ENCODE measurements at regions not wholly inside any gene's neighbourhood (a gene's known extent, or its start where the extent isn't known, plus 50 kb on each side); places are given as distances from the start of the nearest gene placed in this dataset.
"Not testable (repeated sequence)": the region's sequence is repeated elsewhere in the genome, so short reads cannot be mapped to it uniquely, and the experiment has no call there.

- DNase-seq = no peak
Observed at GRCh38 chr11:45754741-45755140, 50.2 kb upstream of the SLC35C1 start.

GRCh38 chr11:45754261-45754709, 50.7 kb upstream of the SLC35C1 start:
- no peak for DNase-seq

GRCh38 chr11:45752106-45752505, 52.8 kb upstream of the SLC35C1 start:
- DNase-seq = no peak

GRCh38 chr11:45751430-45751829, 53.5 kb upstream of the SLC35C1 start:
- DNase-seq = no peak

GRCh38 chr11:45750439-45750838, 54.5 kb upstream of the SLC35C1 start:
- no peak for DNase-seq

GRCh38 chr11:45748801-45749200, 56.1 kb upstream of the SLC35C1 start:
- DNase-seq = no peak

- DNase-seq = no peak
Observed at GRCh38 chr11:45745065-45745811, 59.7 kb upstream of the SLC35C1 start.

GRCh38 chr11:45743556-45744468, 61.1 kb upstream of the SLC35C1 start:
- DNase-seq = no peak

GRCh38 chr11:45741582-45741981, 63.4 kb upstream of the SLC35C1 start:
- no peak for DNase-seq

- no peak for DNase-seq
Observed at GRCh38 chr11:45741032-45741431, 63.9 kb upstream of the SLC35C1 start.

- no peak for DNase-seq
Observed at GRCh38 chr11:45739866-45740265, 65.1 kb upstream of the SLC35C1 start.

GRCh38 chr11:45739071-45739470, 65.9 kb upstream of the SLC35C1 start:
- DNase-seq = not testable (repeated sequence)

GRCh38 chr11:45738194-45738593, 66.8 kb upstream of the SLC35C1 start:
- not testable (repeated sequence) for DNase-seq

GRCh38 chr11:45737056-45737455, 67.9 kb upstream of the SLC35C1 start:
- DNase-seq = no peak

- no peak for DNase-seq
Observed at GRCh38 chr11:45736424-45736823, 68.5 kb upstream of the SLC35C1 start.

GRCh38 chr11:45733176-45733575, 67.8 kb upstream of the CHST1 start:
- DNase-seq = no peak

- no peak for DNase-seq
Observed at GRCh38 chr11:45732343-45732742, 66.9 kb upstream of the CHST1 start.

GRCh38 chr11:45731171-45731570, 65.7 kb upstream of the CHST1 start:
- DNase-seq = not testable (repeated sequence)

GRCh38 chr11:45730014-45730413, 64.6 kb upstream of the CHST1 start:
- no peak for DNase-seq

GRCh38 chr11:45726493-45727054, 61.2 kb upstream of the CHST1 start:
- DNase-seq = no peak

- DNase-seq = no peak
Observed at GRCh38 chr11:45725776-45726492, 60.5 kb upstream of the CHST1 start.

GRCh38 chr11:45725121-45725520, 59.7 kb upstream of the CHST1 start:
- no peak for DNase-seq

GRCh38 chr11:45724153-45724552, 58.7 kb upstream of the CHST1 start:
- DNase-seq = peak; percentile 48

Measured in NCI-H1694 (cell line).